ENCODE measurements at regions not wholly inside any gene's neighbourhood (a gene's known extent, or its start where the extent isn't known, plus 50 kb on each side); places are given as distances from the start of the nearest gene placed in this dataset.

- DNase-seq (ENCODE audit: low read depth, low spot score) (peak; percentile 9), FAIRE-seq (peak; percentile 49), ATAC-seq (peak; percentile 94)
- BruUV-seq (replicated peaks): no TSS peak
- Histone ChIP-seq H3K27ac (ENCODE audit: control insufficient read depth, insufficient read depth) (no peak overlapping the region), H3K4me1 (ENCODE audit: control insufficient read depth, insufficient read depth, low read length) (peaks cover 6% of the 10 kb centered on the region), H3K27me3 (replicated peaks in 1 of 2; ENCODE audit: control insufficient read depth in 2 of 2, insufficient read depth in 2 of 2, low read length in 1 of 2) (no peaks in the 10 kb centered on the region), H3K79me2 (ENCODE audit: control insufficient read depth, insufficient read depth, low read length) (no peaks in the 10 kb centered on the region), H3K9ac (ENCODE audit: control insufficient read depth, insufficient read depth, low read length) (no peak overlapping the region), H3K36me3 (ENCODE audit: control insufficient read depth in 2 of 2, insufficient read depth in 2 of 2, low read length in 1 of 2) (no peaks in the 10 kb centered on the region), H3K9me3 (replicated peaks; ENCODE audit: control insufficient read depth, insufficient read depth, low read length) (no peaks in the 10 kb centered on the region), H3K4me3 (no peak overlapping the region), H4K20me1 (ENCODE audit: control insufficient read depth, insufficient read depth) (no peaks in the 10 kb centered on the region), H2AFZ (ENCODE audit: control insufficient read depth, low read depth, low read length) (no peak overlapping the region), H3K4me2 (ENCODE audit: control insufficient read depth, insufficient read depth) (peak overlapping the region; percentile 19; the same call in 1 of the 2 replicates)
- 6% methylated on average over 7 of the region's 7 CpGs for WGBS (ENCODE audit: insufficient coverage, insufficient replicate concordance, low lambda C conversion rate, missing lambda C conversion rate)
- CTCF ChIA-PET: interaction anchor here (0.7 to 1.0 kb wide), 2 partner anchors 9 to 749 kb away, joined by 3 read pairs; no protein-coding TSS in a partner anchor
- RAD21 ChIA-PET (ENCODE audit: unreplicated experiment): no interaction called here
- SMC1A ChIA-PET (ENCODE audit: uncharacterized antibody, unreplicated experiment): interaction anchor here (0.7 to 1.4 kb wide), 4 partner anchors 16 to 351 kb away, joined by 3 to 4 read pairs (median 3); no protein-coding TSS in a partner anchor
- intact Hi-C loops (cut with micrococcal nuclease; ENCODE audit: unreplicated experiment): loop anchor here (5.0 kb wide), 1 partner anchor 35 kb away; no protein-coding TSS in a partner anchor
- POLR2A ChIA-PET: no interaction called here
- in situ Hi-C loops (cut with MboI): no loop called here
- TF ChIP-seq SUZ12 (IDR thresholded peaks at IDR 0.05; ENCODE audit: unreplicated experiment): no peak
- TF ChIP-seq IRF5 (IDR thresholded peaks at IDR 0.05; ENCODE audit: borderline replicate concordance): no peak; the same call in 1 of the 2 replicates
- TF ChIP-seq PAX8 (IDR thresholded peaks at IDR 0.05): no peak
- 0 out of 2 replicates have a peak, but pooled peaks have one; percentile 16 for TF ChIP-seq ATF2 (IDR thresholded peaks at IDR 0.05; ENCODE audit: low read length)
- no peak for TF ChIP-seq SMAD1 (IDR thresholded peaks at IDR 0.05; ENCODE audit: low read depth, partially characterized antibody)
- TF ChIP-seq MXI1 (IDR thresholded peaks at IDR 0.05; ENCODE audit: low read depth, low read length): no peak
- TF ChIP-seq MLLT1 (IDR thresholded peaks at IDR 0.05): 0 out of 2 replicates have a peak, but pooled peaks have one; percentile 33
- no peak for TF ChIP-seq ZNF217 (IDR thresholded peaks at IDR 0.05)
- TF ChIP-seq SREBF2 (IDR thresholded peaks at IDR 0.05; ENCODE audit: low read length): no peak
- no peak for TF ChIP-seq KLF5 (IDR thresholded peaks at IDR 0.05; ENCODE audit: partially characterized antibody)
- no peak for TF ChIP-seq MYB (IDR thresholded peaks at IDR 0.05; ENCODE audit: borderline replicate concordance, low read depth, low read length)
- no peak for TF ChIP-seq ZNF24 (IDR thresholded peaks at IDR 0.05)
- no peak for TF ChIP-seq CBFB (IDR thresholded peaks at IDR 0.05; ENCODE audit: low read depth)
- TF ChIP-seq RUNX3 (IDR thresholded peaks at IDR 0.05; ENCODE audit: low read length): peak; percentile 64
- no peak for TF ChIP-seq ZNF207 (IDR thresholded peaks at IDR 0.05; ENCODE audit: borderline replicate concordance)
- 0 out of 2 replicates have a peak, but pooled peaks have one; percentile 30 for TF ChIP-seq NBN (IDR thresholded peaks at IDR 0.05)
- no peak for TF ChIP-seq MEF2B (IDR thresholded peaks at IDR 0.05; ENCODE audit: partially characterized antibody, poor library complexity, severe bottlenecking)
- TF ChIP-seq EP300 (IDR thresholded peaks at IDR 0.05; ENCODE audit: borderline replicate concordance in 1 of 2, control insufficient read depth in 1 of 2, low read depth in 2 of 2, low read length in 2 of 2): 0 out of 4 replicates have a peak, but pooled peaks of 1 of the 2 experiments have one; percentile 0
Observed at GRCh38 chr7:97272237-97272975, 154.9 kb downstream of the SDHAF3 start.

Data from GM12878 (cell line).